Endodermal cell (in vitro differentiated cells): ENCODE measurements at regions not wholly inside any gene's neighbourhood (a gene's known extent, or its start where the extent isn't known, plus 50 kb on each side); places are given as distances from the start of the nearest gene placed in this dataset.

Experiments
- DNase-seq: peaks from one replicate; pipeline ENCODE4 v3.0.0-alpha.2; 2017
- H3K27ac ChIP-seq: 2 replicates; pipeline ENCODE4 v1.5.1; 2013; ENCODE audit warnings: mild to moderate bottlenecking, low read depth, low read length, moderate library complexity
- H3K27me3 ChIP-seq: 2 replicates; pipeline ENCODE4 v1.6.1; 2013; ENCODE audit warnings: mild to moderate bottlenecking, low read length, moderate library complexity; ENCODE audit not compliant: insufficient read depth, control insufficient read depth, poor library complexity, severe bottlenecking
- H3K36me3 ChIP-seq: 2 replicates; pipeline ENCODE4 v1.7.0; 2013; ENCODE audit warnings: mild to moderate bottlenecking, low read length, moderate library complexity; ENCODE audit not compliant: control insufficient read depth, insufficient read depth
- H3K4me1 ChIP-seq: one replicate; pipeline ENCODE4 v1.7.0; 2013; ENCODE audit warnings: low read length; ENCODE audit not compliant: control insufficient read depth, insufficient read depth
- H3K4me3 ChIP-seq: 2 replicates; pipeline ENCODE4 v1.5.1; 2013; ENCODE audit warnings: mild to moderate bottlenecking, low read length, moderate library complexity
- H3K9ac ChIP-seq: 2 replicates; pipeline ENCODE4 v1.6.1; 2013; ENCODE audit warnings: mild to moderate bottlenecking, low read length, moderate library complexity; ENCODE audit not compliant: poor library complexity, severe bottlenecking; ENCODE audit errors: extremely low read depth
- H3K9me3 ChIP-seq: 2 replicates; pipeline ENCODE4 v1.6.1; 2013; ENCODE audit warnings: mild to moderate bottlenecking, low read length, moderate library complexity; ENCODE audit not compliant: control insufficient read depth
- H3K27ac Mint-ChIP-seq: 2 replicates; pipeline ENCODE4 v1.8.0; 2020; ENCODE audit warnings: mixed read lengths
- H3K27me3 Mint-ChIP-seq: 2 replicates; pipeline ENCODE4 v1.8.0; 2021; ENCODE audit warnings: mild to moderate bottlenecking, mixed read lengths; ENCODE audit not compliant: insufficient read depth
- H3K36me3 Mint-ChIP-seq: 2 replicates; pipeline ENCODE4 v1.8.0; 2020; ENCODE audit warnings: low read depth, mixed read lengths
- H3K4me1 Mint-ChIP-seq: 2 replicates; pipeline ENCODE4 v1.8.0; 2020; ENCODE audit warnings: mixed read lengths
- H3K4me3 Mint-ChIP-seq: 2 replicates; pipeline ENCODE4 v1.8.0; 2020; ENCODE audit warnings: mild to moderate bottlenecking, moderate library complexity, mixed read lengths
- H3K9me3 Mint-ChIP-seq: 2 replicates; pipeline ENCODE4 v1.8.0; 2020; ENCODE audit warnings: mild to moderate bottlenecking, mixed read lengths
- WGBS, 2 experiments: methylation state at CpG; one replicate each; pipeline versions ENCODE4 v1.1.5 to v1.1.7; 2013; ENCODE audit warnings: missing lambda C conversion rate in 2 of 2, mixed read lengths in 1 of 2; ENCODE audit not compliant: insufficient coverage in 1 of 2, insufficient read length in 1 of 2; 5-methylcytosine and 5-hydroxymethylcytosine counted together
- TF ChIP-seq, protein P1 (sequence below): fragments of 200-600 bp; sonication (generic); conservative IDR thresholded peaks from 2 replicates; pipeline ENCODE4 v1.5.0; 2021; ENCODE audit warnings: antibody characterized with exemption, mild to moderate bottlenecking

DNA sequence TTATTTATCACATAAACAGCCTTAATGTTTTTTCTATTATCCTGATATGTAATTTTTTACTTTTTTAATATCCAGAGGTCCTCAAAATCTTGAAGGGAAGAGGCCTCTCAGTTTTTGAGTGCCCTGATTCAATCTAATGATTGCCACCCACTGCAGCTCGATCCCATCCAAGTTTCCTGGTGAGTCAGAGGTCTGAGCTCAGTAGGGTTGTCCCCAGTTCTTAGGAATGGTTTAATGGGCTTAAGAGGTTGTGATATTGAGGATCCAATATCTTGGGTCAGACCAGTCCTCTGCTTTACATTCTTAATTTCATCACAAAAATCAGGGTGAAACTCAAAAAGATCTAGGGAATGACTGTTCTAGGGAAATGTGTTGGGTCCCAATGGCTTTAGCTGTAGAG lies 238.5 kb downstream of the NSUN3 start:
- Histone ChIP-seq H3K27ac (no peak overlapping the region), H3K4me3 (no peak overlapping the region), H3K4me1 (no peaks in the 10 kb centered on the region), H3K9ac (no peak overlapping the region), H3K27me3 (no peaks in the 10 kb centered on the region), H3K36me3 (no peaks in the 10 kb centered on the region), H3K9me3 (no peaks in the 10 kb centered on the region)
- no peak overlapping the region for H3K4me3 Mint-ChIP-seq
- H3K27me3 Mint-ChIP-seq = no peaks in the 10 kb centered on the region
- DNase-seq = no peak
- H3K9me3 Mint-ChIP-seq = peaks cover 4% of the 10 kb centered on the region
- H3K4me1 Mint-ChIP-seq = peaks cover 38% of the 10 kb centered on the region
- H3K36me3 Mint-ChIP-seq = peaks cover 3% of the 10 kb centered on the region
- WGBS, 2 experiments = 100% methylated on average over 1 of the region's 1 CpG; no CpG with 5 or more reads in 1 of the 2 experiments
- TF ChIP-seq, protein P1, sequence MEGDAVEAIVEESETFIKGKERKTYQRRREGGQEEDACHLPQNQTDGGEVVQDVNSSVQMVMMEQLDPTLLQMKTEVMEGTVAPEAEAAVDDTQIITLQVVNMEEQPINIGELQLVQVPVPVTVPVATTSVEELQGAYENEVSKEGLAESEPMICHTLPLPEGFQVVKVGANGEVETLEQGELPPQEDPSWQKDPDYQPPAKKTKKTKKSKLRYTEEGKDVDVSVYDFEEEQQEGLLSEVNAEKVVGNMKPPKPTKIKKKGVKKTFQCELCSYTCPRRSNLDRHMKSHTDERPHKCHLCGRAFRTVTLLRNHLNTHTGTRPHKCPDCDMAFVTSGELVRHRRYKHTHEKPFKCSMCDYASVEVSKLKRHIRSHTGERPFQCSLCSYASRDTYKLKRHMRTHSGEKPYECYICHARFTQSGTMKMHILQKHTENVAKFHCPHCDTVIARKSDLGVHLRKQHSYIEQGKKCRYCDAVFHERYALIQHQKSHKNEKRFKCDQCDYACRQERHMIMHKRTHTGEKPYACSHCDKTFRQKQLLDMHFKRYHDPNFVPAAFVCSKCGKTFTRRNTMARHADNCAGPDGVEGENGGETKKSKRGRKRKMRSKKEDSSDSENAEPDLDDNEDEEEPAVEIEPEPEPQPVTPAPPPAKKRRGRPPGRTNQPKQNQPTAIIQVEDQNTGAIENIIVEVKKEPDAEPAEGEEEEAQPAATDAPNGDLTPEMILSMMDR = no peak
- no peak overlapping the region for H3K27ac Mint-ChIP-seq

DNA sequence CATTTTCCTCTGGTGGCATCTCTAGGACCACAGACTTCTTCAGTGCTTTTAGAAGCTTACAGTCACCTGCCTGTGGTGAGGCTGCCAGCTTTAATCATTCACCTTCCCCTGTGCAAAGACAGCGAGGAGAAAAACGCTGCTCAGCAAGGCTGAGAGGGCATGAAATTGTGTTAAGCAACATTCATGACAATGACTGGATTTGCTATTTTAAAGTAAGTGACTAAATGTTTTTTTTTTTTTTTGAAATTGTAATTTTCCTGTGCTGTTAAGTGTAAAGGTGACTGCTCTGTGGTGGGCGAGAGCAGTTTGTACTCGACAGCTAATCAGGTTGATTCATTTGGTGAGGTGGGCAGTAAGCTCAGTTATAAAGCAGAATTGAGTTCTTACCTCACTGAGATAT lies 240.4 kb downstream of the NSUN3 start:
- Histone ChIP-seq H3K4me3 (no peak overlapping the region), H3K9ac (no peak overlapping the region), H3K36me3 (no peaks in the 10 kb centered on the region), H3K27ac (no peak overlapping the region), H3K9me3 (peaks cover 12% of the 10 kb centered on the region), H3K4me1 (no peaks in the 10 kb centered on the region), H3K27me3 (no peaks in the 10 kb centered on the region)
- H3K4me3 Mint-ChIP-seq = no peak overlapping the region
- WGBS, 2 experiments = 83 to 98% methylated on average over 1 to 4 of the region's 4 CpGs
- peaks cover 36% of the 10 kb centered on the region for H3K4me1 Mint-ChIP-seq
- H3K36me3 Mint-ChIP-seq = peaks cover 3% of the 10 kb centered on the region
- peaks cover 10% of the 10 kb centered on the region for H3K9me3 Mint-ChIP-seq
- TF ChIP-seq, protein P1 = no peak
- H3K27me3 Mint-ChIP-seq = no peaks in the 10 kb centered on the region
- DNase-seq = no peak
- H3K27ac Mint-ChIP-seq = no peak overlapping the region

DNA sequence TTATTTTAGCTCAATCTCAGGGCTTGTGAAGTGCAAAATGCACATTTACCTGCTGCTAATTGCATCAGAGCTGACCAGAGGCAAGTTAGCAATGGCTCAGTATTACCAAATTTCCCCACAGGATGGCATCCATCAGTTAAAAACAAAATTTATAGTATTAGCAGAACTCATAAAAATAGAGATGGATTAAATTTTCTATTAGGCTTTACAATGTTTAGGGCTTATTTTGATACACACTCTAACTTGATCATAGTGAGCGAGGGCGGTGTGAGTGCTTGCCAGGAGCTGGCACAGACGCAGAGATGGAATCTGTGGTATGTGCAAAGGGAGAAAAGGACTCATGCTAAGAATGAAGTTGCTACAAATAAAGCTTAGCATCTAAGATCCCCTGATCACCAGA lies 241.0 kb downstream of the NSUN3 start:
- 83% methylated on average over 3 of the region's 3 CpGs; no CpG with 5 or more reads in 1 of the 2 experiments for whole genome bisulfite sequencing, 2 experiments
- H3K27me3 Mint-ChIP-seq = no peaks in the 10 kb centered on the region
- no peak overlapping the region for H3K27ac Mint-ChIP-seq
- no peak overlapping the region for H3K4me3 ChIP-seq
- no peak for DNase-seq
- no peaks in the 10 kb centered on the region for H3K36me3 ChIP-seq
- TF ChIP-seq, protein P1 = peak; percentile 57
- H3K4me1 ChIP-seq = no peaks in the 10 kb centered on the region
- H3K9me3 ChIP-seq = peaks cover 12% of the 10 kb centered on the region
- peaks cover 36% of the 10 kb centered on the region for H3K4me1 Mint-ChIP-seq
- H3K27me3 ChIP-seq = no peaks in the 10 kb centered on the region
- H3K27ac ChIP-seq = no peak overlapping the region
- H3K4me3 Mint-ChIP-seq = no peak overlapping the region
- no peak overlapping the region for H3K9ac ChIP-seq
- peaks cover 3% of the 10 kb centered on the region for H3K36me3 Mint-ChIP-seq
- H3K9me3 Mint-ChIP-seq = peaks cover 10% of the 10 kb centered on the region
